Activated CD8-positive, alpha-beta T cell treated with anti-CD3 and anti-CD28 coated beads for 36 hours (primary cell): ENCODE measurements at regions not wholly inside any gene's neighbourhood (a gene's known extent, or its start where the extent isn't known, plus 50 kb on each side); places are given as distances from the start of the nearest gene placed in this dataset.
"Not testable (repeated sequence)": the region's sequence is repeated elsewhere in the genome, so short reads cannot be mapped to it uniquely, and the experiment has no call there.

ENCODE experiments used
- ATAC-seq: fragments of 200-7000 bp; cut with Tn5 transposase; one replicate; pipeline ENCODE4 v1.10.0; 2021; ENCODE audit warnings: mild to moderate bottlenecking, moderate library complexity
- CTCF ChIA-PET: fragments of 350-600 bp; sonication (Branson Sonifier 250); formaldehyde crosslinking; loops from one replicate; lab custom pipeline; 2021; ENCODE audit warnings: antibody characterized with exemption; lab: Charles Lee
- POLR2A ChIA-PET: fragments of 350-600 bp; sonication (Branson Sonifier 250); formaldehyde crosslinking; loops from one replicate; lab custom pipeline; 2021; ENCODE audit warnings: antibody characterized with exemption; lab: Charles Lee
- DNase-seq: peaks from one replicate; pipeline ENCODE4 v3.0.0-alpha.2; 2020
- H3K27ac Mint-ChIP-seq: one replicate; pipeline ENCODE4 v1.8.0; 2021; ENCODE audit warnings: mild to moderate bottlenecking, mixed read lengths
- H3K27me3 Mint-ChIP-seq: one replicate; pipeline ENCODE4 v1.8.0; 2021; ENCODE audit warnings: mixed read lengths
- H3K36me3 Mint-ChIP-seq: one replicate; pipeline ENCODE4 v1.8.0; 2021; ENCODE audit warnings: low read depth, mixed read lengths
- H3K4me1 Mint-ChIP-seq: one replicate; pipeline ENCODE4 v1.8.0; 2021; ENCODE audit warnings: low read depth, mixed read lengths
- H3K4me3 Mint-ChIP-seq: one replicate; pipeline ENCODE4 v1.8.0; 2021; ENCODE audit warnings: mild to moderate bottlenecking, moderate library complexity, mixed read lengths
- H3K9me3 Mint-ChIP-seq: one replicate; pipeline ENCODE4 v1.8.0; 2021; ENCODE audit warnings: mixed read lengths
- intact Hi-C: fragments of 100-400 bp; cut with micrococcal nuclease; formaldehyde crosslinking; loops from one replicate; pipeline ENCODE4 v1.10.0; 2022

DNA sequence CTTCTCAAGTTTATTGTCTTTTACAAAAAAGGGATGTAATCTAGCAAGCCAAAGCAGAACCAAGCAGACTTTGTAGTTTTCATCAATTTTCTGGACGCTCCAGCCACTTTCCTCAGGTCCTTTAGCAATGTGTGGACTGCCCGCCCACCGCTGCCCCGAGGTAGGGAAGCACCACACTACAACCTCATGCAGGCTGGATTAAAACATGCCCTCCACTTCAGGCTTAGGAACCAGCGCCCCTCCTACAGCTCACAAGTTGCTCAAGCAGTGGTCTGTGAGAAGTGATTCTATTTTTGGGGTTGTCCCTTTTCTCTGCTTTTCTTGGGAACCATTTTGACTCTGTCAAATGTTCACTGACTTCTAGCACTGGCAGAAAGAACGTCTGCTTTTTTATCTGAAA is 111.2 kb upstream of the OR4F16 start:
- H3K9me3 Mint-ChIP-seq, POLR2A ChIA-PET, H3K4me1 Mint-ChIP-seq, DNase-seq, H3K4me3 Mint-ChIP-seq, H3K27me3 Mint-ChIP-seq, ATAC-seq, H3K36me3 Mint-ChIP-seq, H3K27ac Mint-ChIP-seq, CTCF ChIA-PET, intact Hi-C loops: not testable (repeated sequence)

DNA sequence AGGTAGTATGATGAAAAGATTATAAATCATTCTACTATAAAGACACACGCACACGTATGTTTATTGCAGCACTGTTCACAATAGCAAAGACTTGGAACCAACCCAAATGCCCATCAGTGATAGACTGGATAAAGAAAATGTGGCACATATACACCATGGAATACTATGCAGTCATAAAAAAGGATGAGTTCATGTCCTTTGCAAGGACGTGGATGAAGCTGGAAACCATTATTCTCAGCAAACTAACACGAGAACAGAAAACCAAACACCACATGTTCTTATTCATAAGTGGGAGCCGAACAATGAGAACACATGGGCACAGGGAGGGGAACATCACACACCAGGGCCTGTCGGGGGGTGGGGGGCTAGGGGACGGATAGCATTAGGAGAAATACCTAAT is 113.9 kb upstream of the OR4F16 start:
- H3K4me1 Mint-ChIP-seq, intact Hi-C loops, H3K9me3 Mint-ChIP-seq, H3K27me3 Mint-ChIP-seq, ATAC-seq, H3K27ac Mint-ChIP-seq, POLR2A ChIA-PET, DNase-seq, H3K4me3 Mint-ChIP-seq, CTCF ChIA-PET, H3K36me3 Mint-ChIP-seq: not testable (repeated sequence)

- POLR2A ChIA-PET, result not testable (repeated sequence)
These were observed 118.1 kb upstream of the OR4F16 start for GRCh38 chr1:804378-805115.

DNA sequence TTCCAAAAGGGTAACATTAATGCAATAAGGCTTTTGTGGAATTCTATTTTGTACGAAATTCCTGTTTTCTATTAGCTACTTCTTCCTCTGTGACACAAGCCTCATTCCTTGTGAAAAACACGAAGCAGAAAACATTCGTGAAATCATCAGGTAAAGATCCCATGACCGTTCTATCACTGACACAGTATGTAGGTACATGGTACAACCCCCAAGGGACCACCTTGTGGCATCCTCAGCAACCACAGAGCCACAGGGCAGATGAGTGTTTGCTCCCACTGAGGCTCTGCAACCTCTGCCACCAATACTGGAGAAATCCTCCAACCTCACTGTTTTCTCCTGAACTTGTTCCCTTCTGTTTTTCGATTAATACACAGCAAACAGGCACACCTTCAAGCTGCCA is 118.4 kb upstream of the SAMD11 start:
- H3K9me3 Mint-ChIP-seq, H3K27ac Mint-ChIP-seq, POLR2A ChIA-PET, ATAC-seq, H3K27me3 Mint-ChIP-seq, H3K36me3 Mint-ChIP-seq, DNase-seq, H3K4me3 Mint-ChIP-seq, intact Hi-C loops, H3K4me1 Mint-ChIP-seq, CTCF ChIA-PET: not testable (repeated sequence)

More at GRCh38 chr1:804378-805115, 118.1 kb upstream of the OR4F16 start:
- CTCF ChIA-PET, H3K36me3 Mint-ChIP-seq, ATAC-seq, H3K4me3 Mint-ChIP-seq, intact Hi-C loops, H3K9me3 Mint-ChIP-seq, H3K27me3 Mint-ChIP-seq, H3K27ac Mint-ChIP-seq, H3K4me1 Mint-ChIP-seq, DNase-seq: not testable (repeated sequence)

DNA sequence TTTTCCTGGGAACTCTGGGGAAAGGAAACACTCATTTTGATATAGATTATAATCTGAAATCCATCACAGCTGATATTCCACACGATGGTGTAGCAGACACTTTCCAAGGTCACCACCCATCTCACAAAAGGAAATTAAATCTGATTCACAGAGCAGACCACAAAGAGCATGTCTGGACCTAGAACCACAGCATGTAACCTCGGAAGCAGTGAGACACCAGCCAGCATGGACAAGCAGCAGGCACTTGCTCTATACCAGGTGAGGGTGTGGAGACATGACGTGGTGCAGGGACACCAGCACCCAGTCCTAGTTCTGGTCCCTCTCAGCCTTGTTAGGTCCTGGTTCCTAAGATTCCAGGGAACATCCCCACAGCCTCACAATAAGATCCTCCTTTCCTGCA is 116.7 kb upstream of the SAMD11 start:
- H3K9me3 Mint-ChIP-seq, H3K36me3 Mint-ChIP-seq, H3K27ac Mint-ChIP-seq, CTCF ChIA-PET, DNase-seq, H3K4me3 Mint-ChIP-seq, intact Hi-C loops, H3K27me3 Mint-ChIP-seq, H3K4me1 Mint-ChIP-seq, POLR2A ChIA-PET: not testable (repeated sequence)
- peak; percentile 56 for ATAC-seq

- ATAC-seq, result peak; percentile 27
- H3K9me3 Mint-ChIP-seq, H3K27me3 Mint-ChIP-seq, H3K36me3 Mint-ChIP-seq, H3K4me1 Mint-ChIP-seq, POLR2A ChIA-PET, H3K27ac Mint-ChIP-seq, CTCF ChIA-PET, intact Hi-C loops, DNase-seq, H3K4me3 Mint-ChIP-seq: not testable (repeated sequence)
These were observed 115.9 kb upstream of the SAMD11 start for GRCh38 chr1:807699-808390.

- CTCF ChIA-PET, H3K4me3 Mint-ChIP-seq, DNase-seq, intact Hi-C loops, POLR2A ChIA-PET, H3K4me1 Mint-ChIP-seq, ATAC-seq, H3K9me3 Mint-ChIP-seq, H3K27me3 Mint-ChIP-seq, H3K27ac Mint-ChIP-seq, H3K36me3 Mint-ChIP-seq: not testable (repeated sequence)
These were observed 112.8 kb upstream of the SAMD11 start for GRCh38 chr1:810949-811348.

- H3K9me3 Mint-ChIP-seq, H3K4me3 Mint-ChIP-seq, DNase-seq, H3K27me3 Mint-ChIP-seq, H3K36me3 Mint-ChIP-seq, CTCF ChIA-PET, H3K27ac Mint-ChIP-seq, POLR2A ChIA-PET, intact Hi-C loops, ATAC-seq: not testable (repeated sequence)
- peaks cover 16% of the 10 kb centered on the region for H3K4me1 Mint-ChIP-seq
These were observed 111.1 kb upstream of the SAMD11 start for GRCh38 chr1:812535-813127.

- H3K9me3 Mint-ChIP-seq, ATAC-seq, H3K36me3 Mint-ChIP-seq, intact Hi-C loops, CTCF ChIA-PET, H3K4me3 Mint-ChIP-seq, H3K27me3 Mint-ChIP-seq, POLR2A ChIA-PET, DNase-seq, H3K27ac Mint-ChIP-seq: not testable (repeated sequence)
- peaks cover 16% of the 10 kb centered on the region for H3K4me1 Mint-ChIP-seq
These were observed 109.2 kb upstream of the SAMD11 start for GRCh38 chr1:814543-814942.

- CTCF ChIA-PET, H3K27ac Mint-ChIP-seq, POLR2A ChIA-PET, H3K4me3 Mint-ChIP-seq, ATAC-seq, H3K9me3 Mint-ChIP-seq, H3K27me3 Mint-ChIP-seq, intact Hi-C loops, H3K36me3 Mint-ChIP-seq, DNase-seq: not testable (repeated sequence)
- H3K4me1 Mint-ChIP-seq, result peaks cover 16% of the 10 kb centered on the region
These were observed 108.4 kb upstream of the SAMD11 start for GRCh38 chr1:815147-815922.

GRCh38 chr1:817071-817599 is 106.6 kb upstream of the SAMD11 start:
- H3K36me3 Mint-ChIP-seq, POLR2A ChIA-PET, DNase-seq, H3K4me3 Mint-ChIP-seq, CTCF ChIA-PET, H3K9me3 Mint-ChIP-seq, intact Hi-C loops, H3K27ac Mint-ChIP-seq, H3K27me3 Mint-ChIP-seq: not testable (repeated sequence)
- peaks cover 13% of the 10 kb centered on the region for H3K4me1 Mint-ChIP-seq
- ATAC-seq, result peak; percentile 66
